NT2/D1 (cell line): ENCODE measurements at regions not wholly inside any gene's neighbourhood (a gene's known extent, or its start where the extent isn't known, plus 50 kb on each side); places are given as distances from the start of the nearest gene placed in this dataset.

ENCODE experiments used
- SUZ12 ChIP-seq: IDR thresholded peaks from 2 replicates; pipeline ENCODE4 v1.6.1; 2011; ENCODE audit not compliant: insufficient read length, insufficient read depth; ENCODE audit errors: extremely low read depth
- YY1 ChIP-seq: IDR thresholded peaks from 2 replicates; pipeline ENCODE4 v1.6.1; 2011; ENCODE audit not compliant: insufficient read length, insufficient read depth
- ZNF274 ChIP-seq: IDR thresholded peaks from 2 replicates; pipeline ENCODE4 v1.6.1; 2011; ENCODE audit warnings: mild to moderate bottlenecking, low read depth, low read length

GRCh38 chr12:19052689-19053088, 76.8 kb upstream of the PLEKHA5 start:
- TF ChIP-seq ZNF274 (no peak), YY1 (no peak), SUZ12 (no peak)
